Heart right ventricle (tissue), 16 donors: ENCODE measurements at regions not wholly inside any gene's neighbourhood (a gene's known extent, or its start where the extent isn't known, plus 50 kb on each side); places are given as distances from the start of the nearest gene placed in this dataset.

Experiments
- ATAC-seq, 8 donors: fragments of 200-7000 bp; cut with Tn5 transposase; one replicate each; pipeline ENCODE4 v1.9.1; 2020; ENCODE audit warnings: mild to moderate bottlenecking in 8 of 8, moderate library complexity in 8 of 8, moderate number of reproducible peaks in 1 of 8
- DNase-seq, 2 donors: peaks; one replicate each; pipeline ENCODE4 v3.0.0-alpha.2; 2020
- H3K27ac ChIP-seq, 10 donors: fragments of 200-600 bp; sonication (generic) in 2 of 10; one replicate each; pipeline versions ENCODE4 v1.5.0 to v1.8.0; 2020 to 2022; ENCODE audit warnings: mild to moderate bottlenecking in 3 of 10
- H3K27me3 ChIP-seq, 7 donors: fragments of 200-600 bp; one replicate each; pipeline ENCODE4 v1.8.0; 2021 to 2022; ENCODE audit warnings: mild to moderate bottlenecking in 2 of 7
- H3K36me3 ChIP-seq, 9 donors: fragments of 200-600 bp; sonication (generic) in 1 of 9; one replicate each; pipeline versions ENCODE4 v1.5.0 to v1.8.0; 2020 to 2022; ENCODE audit warnings: mild to moderate bottlenecking in 2 of 9
- H3K4me1 ChIP-seq, 9 donors: fragments of 200-600 bp; sonication (generic) in 1 of 9; one replicate each; pipeline versions ENCODE4 v1.5.0 to v1.8.0; 2020 to 2022; ENCODE audit warnings: mild to moderate bottlenecking in 4 of 9
- H3K4me3 ChIP-seq, 10 donors: fragments of 200-600 bp; sonication (generic) in 2 of 10; one replicate each; pipeline versions ENCODE4 v1.5.0 to v1.8.0; 2020 to 2022; ENCODE audit warnings: mild to moderate bottlenecking in 7 of 10, moderate library complexity in 2 of 10
- H3K9me3 ChIP-seq, 11 donors: fragments of 200-600 bp in 10 of 11; sonication (generic) in 2 of 11; one replicate each; pipeline versions ENCODE4 v1.5.0 to v1.8.0; 2013 to 2022; ENCODE audit warnings: mild to moderate bottlenecking in 2 of 11, control low read depth in 1 of 11, moderate library complexity in 1 of 11
- WGBS, 2 donors: extraction: QIAGEN DNeasy Blood & Tissue Kit; methylation state at CpG; one replicate each; pipeline ENCODE4 v1.1.7; 2013; ENCODE audit warnings: inconsistent platforms in 1 of 2; 5-methylcytosine and 5-hydroxymethylcytosine counted together
- intact Hi-C, 10 donors: fragments of 100-400 bp; cut with DNase I; formaldehyde crosslinking; loops; one replicate each; pipeline versions ENCODE4 v1.11.1 to v1.14.2; 2022
- TF ChIP-seq, protein P1 (sequence below), 9 donors: fragments of 200-600 bp; sonication (generic) in 2 of 9; IDR thresholded peaks; one replicate each; pipeline versions ENCODE4 v1.5.0 to v1.8.0; 2021 to 2022; ENCODE audit warnings: antibody characterized with exemption in 9 of 9, mild to moderate bottlenecking in 5 of 9, moderate library complexity in 1 of 9
- donor health status: Arrhythmogenic right ventricular cardiomyopathy.
- donor health status: ischemic (EF 13 %, LVEDD 7.1; RV severe dilation, severe dysfunction).
- donor health status: healthy with polysubstance abuse.
- donor health status: DM: no; HTN: yes; CAD: no.
- donor health status: DM: no; HTN: no; CAD: no.
- donor health status: ischemic (EF 25% LVEDD 6.9; RV normal size, moderate dysfunction).
- donor health status: ischemic (EF 25% LVEDD 5.7; RV mildly dilated, moderate dysfunction).
- donor health status: healthy.
- donor health status: DM: yes; HTN: yes; CAD: no.
- donor health status: Ischemic cardiomyopathy.
- donor health status: ischemic (EF 35%, LVEDD 5.7; RV mildly dilated, moderate dysfunction).
- donor health status: nonischemic (EF 11% LVEDD 7.7; RV severe dilation, severe dysfunction).
- donor health status: DM: yes; HTN: yes; CAD: no.
- donor health status: PGD.
- donor health status: ischemic (EF 29% LVEDD 5.4; RV normal size, mild dysfunction).
- donor health status: nonischemic (EF 23%, LVEDD 6.1; RV moderate dilation, normal function).

DNA sequence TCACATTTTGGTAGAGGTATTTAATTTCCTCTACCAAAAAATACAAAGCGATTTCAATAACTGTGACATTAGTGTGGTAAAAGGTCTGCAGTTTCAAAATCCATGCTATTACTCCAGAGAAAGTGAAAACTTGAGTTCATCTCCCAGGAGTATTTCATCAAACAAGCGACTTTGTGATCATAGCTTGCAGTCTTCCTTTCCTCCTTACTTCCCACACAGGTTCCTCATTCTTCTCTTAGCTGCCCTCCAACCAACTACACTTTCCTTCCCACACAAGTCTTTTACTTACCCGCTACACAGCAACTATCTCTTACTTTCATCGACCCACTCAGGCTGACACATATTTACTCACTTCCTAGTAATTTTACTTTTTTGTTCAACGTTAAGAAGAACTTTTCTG, 413.4 kb upstream of the USP15 start:
- H3K4me1 ChIP-seq = no peaks in the 10 kb centered on the region
- TF ChIP-seq, protein P1, sequence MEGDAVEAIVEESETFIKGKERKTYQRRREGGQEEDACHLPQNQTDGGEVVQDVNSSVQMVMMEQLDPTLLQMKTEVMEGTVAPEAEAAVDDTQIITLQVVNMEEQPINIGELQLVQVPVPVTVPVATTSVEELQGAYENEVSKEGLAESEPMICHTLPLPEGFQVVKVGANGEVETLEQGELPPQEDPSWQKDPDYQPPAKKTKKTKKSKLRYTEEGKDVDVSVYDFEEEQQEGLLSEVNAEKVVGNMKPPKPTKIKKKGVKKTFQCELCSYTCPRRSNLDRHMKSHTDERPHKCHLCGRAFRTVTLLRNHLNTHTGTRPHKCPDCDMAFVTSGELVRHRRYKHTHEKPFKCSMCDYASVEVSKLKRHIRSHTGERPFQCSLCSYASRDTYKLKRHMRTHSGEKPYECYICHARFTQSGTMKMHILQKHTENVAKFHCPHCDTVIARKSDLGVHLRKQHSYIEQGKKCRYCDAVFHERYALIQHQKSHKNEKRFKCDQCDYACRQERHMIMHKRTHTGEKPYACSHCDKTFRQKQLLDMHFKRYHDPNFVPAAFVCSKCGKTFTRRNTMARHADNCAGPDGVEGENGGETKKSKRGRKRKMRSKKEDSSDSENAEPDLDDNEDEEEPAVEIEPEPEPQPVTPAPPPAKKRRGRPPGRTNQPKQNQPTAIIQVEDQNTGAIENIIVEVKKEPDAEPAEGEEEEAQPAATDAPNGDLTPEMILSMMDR (IDR thresholded peaks at IDR 0.05) = no peak
- H3K4me3 ChIP-seq = no peak overlapping the region
- 77 to 79% methylated on average over 5 of the region's 5 CpGs for WGBS, 2 donors
- intact Hi-C loops = no loop called here
- no peak for DNase-seq
- no peaks in the 10 kb centered on the region for H3K27me3 ChIP-seq
- H3K9me3 ChIP-seq = peaks cover 0 to 8% (median 0%) of the 10 kb centered on the region in 11 donors
- H3K27ac ChIP-seq = no peak overlapping the region
- no peaks in the 10 kb centered on the region for H3K36me3 ChIP-seq
- no peak for ATAC-seq

DNA sequence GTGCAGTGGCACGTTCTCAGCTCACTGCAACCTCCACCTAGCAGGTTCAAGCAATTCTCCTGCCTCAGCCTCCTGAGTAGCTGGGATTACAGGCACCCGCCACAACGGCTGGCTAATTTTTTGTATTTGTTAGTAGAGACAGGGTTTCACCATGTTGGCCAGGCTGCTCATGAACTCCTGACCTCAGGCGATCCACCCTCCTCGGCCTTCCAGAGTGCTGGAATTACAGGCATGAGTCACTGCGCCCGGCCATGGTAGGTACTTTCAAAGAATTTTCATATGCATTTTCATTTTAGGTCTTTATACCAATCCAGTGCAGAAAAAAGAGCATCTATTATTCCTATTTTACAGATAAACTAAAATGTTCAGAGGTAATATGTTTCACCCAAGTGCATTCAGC, 411.3 kb upstream of the USP15 start:
- 76 to 77% methylated on average over 7 of the region's 7 CpGs for WGBS, 2 donors
- no peak for DNase-seq
- intact Hi-C loops = no loop called here
- TF ChIP-seq, protein P1 (IDR thresholded peaks at IDR 0.05) = no peak
- H3K27ac ChIP-seq = no peak overlapping the region
- H3K36me3 ChIP-seq = no peaks in the 10 kb centered on the region
- H3K27me3 ChIP-seq = no peaks in the 10 kb centered on the region
- peaks cover 0 to 8% (median under 1%) of the 10 kb centered on the region in 11 donors for H3K9me3 ChIP-seq
- no peak for ATAC-seq
- no peaks in the 10 kb centered on the region for H3K4me1 ChIP-seq
- H3K4me3 ChIP-seq = no peak overlapping the region

DNA sequence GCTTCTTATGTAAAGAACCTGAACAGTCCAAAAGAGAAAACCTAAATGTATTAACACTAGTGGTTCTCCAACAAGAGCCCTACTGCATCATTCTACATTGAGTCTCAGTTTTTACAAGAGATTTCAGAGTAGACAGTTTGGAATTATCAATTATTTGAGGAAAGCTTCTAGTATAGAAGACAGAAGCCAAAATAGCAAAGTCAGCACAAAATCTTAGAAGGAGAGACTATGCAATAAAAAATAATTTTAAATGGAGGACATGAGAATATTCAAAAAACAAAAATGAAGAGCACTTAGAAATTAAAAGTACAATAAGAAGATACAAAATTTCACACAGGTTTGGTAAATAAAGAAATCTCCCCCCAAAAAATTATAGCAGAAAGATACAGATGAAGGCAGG, 406.3 kb upstream of the USP15 start:
- no peak for ATAC-seq
- Histone ChIP-seq H3K4me1 (no peaks in the 10 kb centered on the region), H3K27me3 (no peaks in the 10 kb centered on the region), H3K9me3 (peaks cover 0 to 29% (median 11%) of the 10 kb centered on the region in 11 donors), H3K27ac (no peak overlapping the region), H3K4me3 (no peak overlapping the region), H3K36me3 (no peaks in the 10 kb centered on the region)
- TF ChIP-seq, protein P1 (IDR thresholded peaks at IDR 0.05) = no peak
- intact Hi-C loops = no loop called here
- DNase-seq = no peak

DNA sequence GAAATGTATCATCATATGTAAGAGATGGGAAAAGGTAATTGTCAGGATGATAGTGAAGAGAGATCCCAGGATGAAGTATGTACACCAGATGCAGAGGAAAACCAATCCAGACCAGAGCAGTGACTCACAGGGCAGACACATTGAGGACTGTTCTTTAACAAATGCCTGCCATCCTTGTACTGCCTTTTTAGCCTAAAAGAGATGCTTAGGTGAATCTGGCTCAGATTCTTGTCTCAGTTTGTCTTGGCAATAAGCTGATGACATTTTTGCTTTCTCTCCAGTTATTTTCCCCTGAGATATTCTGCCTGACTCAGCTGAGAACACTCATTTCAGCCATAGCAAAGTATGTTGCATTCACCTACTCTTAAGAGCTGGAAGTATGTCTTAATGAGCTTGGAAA, 405.3 kb upstream of the USP15 start:
- H3K4me1 ChIP-seq = no peaks in the 10 kb centered on the region
- no peak overlapping the region for H3K27ac ChIP-seq
- H3K4me3 ChIP-seq = no peak overlapping the region
- H3K27me3 ChIP-seq = no peaks in the 10 kb centered on the region
- no peak for DNase-seq
- no peaks in the 10 kb centered on the region for H3K36me3 ChIP-seq
- intact Hi-C loops = no loop called here
- peaks cover 0 to 29% (median 11%) of the 10 kb centered on the region in 11 donors for H3K9me3 ChIP-seq
- TF ChIP-seq, protein P1 (IDR thresholded peaks at IDR 0.05) = no peak
- ATAC-seq = no peak

DNA sequence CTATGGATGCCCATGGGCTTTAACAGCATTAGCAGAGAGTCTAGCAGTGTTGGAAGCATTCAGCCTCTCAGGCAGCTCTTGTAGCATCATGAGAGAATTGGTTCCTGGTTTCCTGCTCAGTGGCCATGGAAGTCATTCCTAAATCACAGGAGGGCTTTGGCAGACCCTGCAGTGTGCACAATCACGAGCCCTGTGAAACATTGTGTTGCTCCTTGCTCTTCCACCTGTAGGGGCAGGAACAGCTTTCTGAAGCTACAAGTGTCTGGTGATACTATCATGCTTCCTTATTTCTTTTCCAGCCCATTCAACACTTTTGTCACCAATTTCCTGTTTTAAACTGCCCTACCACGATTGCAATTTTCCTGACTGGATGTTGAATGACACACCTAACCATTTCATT, 402.2 kb upstream of the USP15 start:
- Histone ChIP-seq H3K36me3 (no peaks in the 10 kb centered on the region), H3K9me3 (peaks cover 0 to 29% (median 11%) of the 10 kb centered on the region in 11 donors), H3K27ac (no peak overlapping the region), H3K4me3 (no peak overlapping the region), H3K4me1 (no peaks in the 10 kb centered on the region), H3K27me3 (no peaks in the 10 kb centered on the region)
- DNase-seq (no peak), ATAC-seq (no peak)
- WGBS, 2 donors = 54 to 67% methylated on average over 2 of the region's 2 CpGs
- intact Hi-C loops = no loop called here
- TF ChIP-seq, protein P1 (IDR thresholded peaks at IDR 0.05) = no peak
